Peyer's patch (tissue), 4 donors: ENCODE measurements at regions not wholly inside any gene's neighbourhood (a gene's known extent, or its start where the extent isn't known, plus 50 kb on each side); places are given as distances from the start of the nearest gene placed in this dataset.

Source experiments
- POLR2A ChIP-seq, 2 donors: fragments of 450-650 bp; IDR thresholded peaks; one replicate each; pipeline ENCODE4 v1.5.1; 2017; ENCODE audit warnings: antibody characterized with exemption in 2 of 2, mild to moderate bottlenecking in 2 of 2, moderate library complexity in 2 of 2
- TF ChIP-seq, protein P1 (sequence below), 6 experiments: fragments of 450-650 bp in 4 of 6; fragments of 200-600 bp in 2 of 6; sonication (generic) in 1 of 6; IDR thresholded peaks; one replicate each; pipeline ENCODE4 v1.5.1; 2017 to 2019; ENCODE audit warnings: antibody characterized with exemption in 6 of 6, mild to moderate bottlenecking in 3 of 6, moderate library complexity in 1 of 6

DNA sequence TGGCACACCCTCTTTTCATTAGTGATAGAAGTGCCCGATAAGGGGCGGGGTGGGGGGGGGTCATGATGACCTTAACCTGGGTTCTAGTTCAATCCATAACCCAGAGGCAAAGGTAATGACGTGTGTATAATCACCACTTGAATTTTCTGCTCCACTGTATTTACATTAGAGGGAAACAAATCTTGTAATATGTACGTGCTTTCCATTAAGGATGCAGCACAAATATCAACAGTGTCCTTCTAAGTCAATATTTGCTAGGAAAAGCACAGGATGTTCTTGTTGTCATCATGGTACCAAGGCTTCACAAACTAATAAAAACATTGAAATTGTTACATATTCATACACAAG lies 121.2 kb upstream of the SLC38A2 start:
- TF ChIP-seq, protein P1, sequence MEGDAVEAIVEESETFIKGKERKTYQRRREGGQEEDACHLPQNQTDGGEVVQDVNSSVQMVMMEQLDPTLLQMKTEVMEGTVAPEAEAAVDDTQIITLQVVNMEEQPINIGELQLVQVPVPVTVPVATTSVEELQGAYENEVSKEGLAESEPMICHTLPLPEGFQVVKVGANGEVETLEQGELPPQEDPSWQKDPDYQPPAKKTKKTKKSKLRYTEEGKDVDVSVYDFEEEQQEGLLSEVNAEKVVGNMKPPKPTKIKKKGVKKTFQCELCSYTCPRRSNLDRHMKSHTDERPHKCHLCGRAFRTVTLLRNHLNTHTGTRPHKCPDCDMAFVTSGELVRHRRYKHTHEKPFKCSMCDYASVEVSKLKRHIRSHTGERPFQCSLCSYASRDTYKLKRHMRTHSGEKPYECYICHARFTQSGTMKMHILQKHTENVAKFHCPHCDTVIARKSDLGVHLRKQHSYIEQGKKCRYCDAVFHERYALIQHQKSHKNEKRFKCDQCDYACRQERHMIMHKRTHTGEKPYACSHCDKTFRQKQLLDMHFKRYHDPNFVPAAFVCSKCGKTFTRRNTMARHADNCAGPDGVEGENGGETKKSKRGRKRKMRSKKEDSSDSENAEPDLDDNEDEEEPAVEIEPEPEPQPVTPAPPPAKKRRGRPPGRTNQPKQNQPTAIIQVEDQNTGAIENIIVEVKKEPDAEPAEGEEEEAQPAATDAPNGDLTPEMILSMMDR (IDR thresholded peaks at IDR 0.05), result no peak
- no peak for TF ChIP-seq POLR2A (IDR thresholded peaks at IDR 0.05)
